Neuronal stem cell (in vitro differentiated cells): ENCODE measurements at regions not wholly inside any gene's neighbourhood (a gene's known extent, or its start where the extent isn't known, plus 50 kb on each side); places are given as distances from the start of the nearest gene placed in this dataset.

Experiments used
- DNase-seq: peaks from one replicate; pipeline ENCODE4 v3.0.0-alpha.2; 2013; ENCODE audit warnings: low spot score
- H2AFZ ChIP-seq: one replicate; pipeline ENCODE4 v1.6.1; 2013; ENCODE audit warnings: mild to moderate bottlenecking, low read length, inconsistent platforms
- H2AK5ac ChIP-seq: 2 replicates; pipeline ENCODE4 v1.6.1; 2013; ENCODE audit warnings: low read depth, mild to moderate bottlenecking, inconsistent platforms, low read length, moderate library complexity, mixed read lengths
- H2BK120ac ChIP-seq: 2 replicates; pipeline ENCODE4 v1.6.1; 2013; ENCODE audit warnings: low read depth, mild to moderate bottlenecking, inconsistent platforms, low read length, moderate library complexity, mixed read lengths
- H2BK12ac ChIP-seq: one replicate; pipeline ENCODE4 v1.6.1; 2013; ENCODE audit warnings: low read length, inconsistent platforms
- H2BK15ac ChIP-seq: 2 replicates; pipeline ENCODE4 v1.6.1; 2013; ENCODE audit warnings: mild to moderate bottlenecking, low read length, inconsistent platforms, mixed read lengths
- H2BK5ac ChIP-seq: one replicate; pipeline ENCODE4 v1.6.1; 2013; ENCODE audit warnings: inconsistent platforms, mild to moderate bottlenecking, low read length, moderate library complexity
- H3K14ac ChIP-seq: one replicate; pipeline ENCODE4 v1.6.1; 2013; ENCODE audit warnings: low read length, inconsistent platforms
- H3K18ac ChIP-seq: 2 replicates; pipeline ENCODE4 v1.6.1; 2013; ENCODE audit warnings: low read length, inconsistent platforms
- H3K23ac ChIP-seq: 2 replicates; pipeline ENCODE4 v1.6.1; 2013; ENCODE audit warnings: low read depth, mild to moderate bottlenecking, mixed read lengths, low read length, inconsistent platforms; ENCODE audit not compliant: poor library complexity
- H3K27ac ChIP-seq: replicated peaks from 3 replicates; pipeline ENCODE4 v1.5.1; 2013; ENCODE audit warnings: low read length, inconsistent platforms
- H3K27me3 ChIP-seq, 3 experiments: 2 replicates each; pipeline ENCODE4 v1.6.1; 2013; ENCODE audit warnings: low read length in 3 of 3, mild to moderate bottlenecking in 2 of 3, inconsistent platforms in 1 of 3, low read depth in 1 of 3, mixed read lengths in 1 of 3, moderate library complexity in 1 of 3; ENCODE audit not compliant: control insufficient read depth in 3 of 3, insufficient read depth in 3 of 3
- H3K36me3 ChIP-seq, 2 donors: replicated peaks in 1 of 2; 2 replicates each; pipeline ENCODE4 v1.6.1; 2013; ENCODE audit warnings: low read length in 2 of 2; ENCODE audit not compliant: control insufficient read depth in 2 of 2, insufficient read depth in 2 of 2
- H3K4ac ChIP-seq: 2 replicates; pipeline ENCODE4 v1.6.1; 2013; ENCODE audit warnings: inconsistent platforms, mild to moderate bottlenecking, low read length, moderate library complexity
- H3K4me1 ChIP-seq, 2 donors: 1 replicate in 1 of 2; 2 replicates in 1 of 2; pipeline ENCODE4 v1.6.1; 2013; ENCODE audit warnings: low read length in 2 of 2, low read depth in 1 of 2; ENCODE audit not compliant: control insufficient read depth in 2 of 2, insufficient read depth in 1 of 2
- H3K4me2 ChIP-seq: one replicate; pipeline ENCODE4 v1.6.1; 2013; ENCODE audit warnings: mild to moderate bottlenecking, low read length, inconsistent platforms; ENCODE audit not compliant: insufficient read depth, poor library complexity, severe bottlenecking
- H3K4me3 ChIP-seq, 2 donors: 2 replicates each; pipeline ENCODE4 v1.5.1; 2013; ENCODE audit warnings: low read length in 2 of 2, mild to moderate bottlenecking in 2 of 2, inconsistent platforms in 1 of 2, moderate library complexity in 1 of 2
- H3K79me1 ChIP-seq: one replicate; pipeline ENCODE4 v1.6.1; 2013; ENCODE audit warnings: low read depth, mild to moderate bottlenecking, inconsistent platforms, low read length, moderate library complexity
- H3K9ac ChIP-seq: one replicate; pipeline ENCODE4 v1.6.1; 2013; ENCODE audit warnings: mild to moderate bottlenecking, low read depth, low read length, inconsistent platforms; ENCODE audit not compliant: poor library complexity
- H3K9me3 ChIP-seq, 2 donors: replicated peaks in 1 of 2; 2 replicates each; pipeline versions ENCODE3 to v1.6.1; 2013; ENCODE audit warnings: low read length in 2 of 2, mild to moderate bottlenecking in 2 of 2, inconsistent platforms in 1 of 2, low read depth in 1 of 2, mixed read lengths in 1 of 2, moderate library complexity in 1 of 2; ENCODE audit not compliant: control insufficient read depth in 2 of 2, insufficient read depth in 1 of 2
- H4K8ac ChIP-seq: one replicate; pipeline ENCODE4 v1.6.1; 2013; ENCODE audit warnings: low read depth, mild to moderate bottlenecking, inconsistent platforms, low read length, moderate library complexity
- H4K91ac ChIP-seq: one replicate; pipeline ENCODE4 v1.6.1; 2013; ENCODE audit warnings: low read length, low read depth, mild to moderate bottlenecking, inconsistent platforms; ENCODE audit not compliant: poor library complexity
- WGBS, 2 donors: extraction: QIAGEN DNeasy Blood & Tissue Kit; methylation state at CpG; one replicate each; pipeline ENCODE4 v1.1.7; 2013; ENCODE audit warnings: missing lambda C conversion rate in 2 of 2, mixed read lengths in 1 of 2; ENCODE audit not compliant: insufficient read length in 2 of 2, insufficient replicate concordance in 1 of 2; ENCODE audit errors: extremely low coverage in 2 of 2; 5-methylcytosine and 5-hydroxymethylcytosine counted together

GRCh38 chr10:131569851-131570715, 258.6 kb upstream of the TCERG1L start:
- WGBS, 2 donors, result no CpG with 5 or more reads among the region's 21 CpGs
- no peak overlapping the region for H3K9ac ChIP-seq
- no peak overlapping the region for H4K8ac ChIP-seq
- H3K18ac ChIP-seq, result peak overlapping the region; percentile 2
- no peak overlapping the region for H4K91ac ChIP-seq
- H2BK15ac ChIP-seq, result no peak overlapping the region
- peak; percentile 26 for DNase-seq
- peak overlapping the region; percentile 69 for H2BK5ac ChIP-seq
- H2BK12ac ChIP-seq, result no peak overlapping the region
- no peak overlapping the region for H3K4me2 ChIP-seq
- H2BK120ac ChIP-seq, result no peak overlapping the region
- H3K36me3 ChIP-seq, result no peaks in the 10 kb centered on the region
- no peak overlapping the region for H3K4me3 ChIP-seq
- H3K4ac ChIP-seq, result no peak overlapping the region
- H3K9me3 ChIP-seq, result no peaks in the 10 kb centered on the region
- peak overlapping the region; percentile 27 for H3K23ac ChIP-seq
- H3K79me1 ChIP-seq, result no peaks in the 10 kb centered on the region
- H2AK5ac ChIP-seq, result peak overlapping the region; percentile 12
- H2AFZ ChIP-seq, result no peak overlapping the region
- H3K14ac ChIP-seq, result no peak overlapping the region
- H3K27ac ChIP-seq, result no peak overlapping the region
- H3K27me3 ChIP-seq, result no peaks in the 10 kb centered on the region
- H3K4me1 ChIP-seq, result peaks cover 0 to 8% of the 10 kb centered on the region in 2 donors

DNA sequence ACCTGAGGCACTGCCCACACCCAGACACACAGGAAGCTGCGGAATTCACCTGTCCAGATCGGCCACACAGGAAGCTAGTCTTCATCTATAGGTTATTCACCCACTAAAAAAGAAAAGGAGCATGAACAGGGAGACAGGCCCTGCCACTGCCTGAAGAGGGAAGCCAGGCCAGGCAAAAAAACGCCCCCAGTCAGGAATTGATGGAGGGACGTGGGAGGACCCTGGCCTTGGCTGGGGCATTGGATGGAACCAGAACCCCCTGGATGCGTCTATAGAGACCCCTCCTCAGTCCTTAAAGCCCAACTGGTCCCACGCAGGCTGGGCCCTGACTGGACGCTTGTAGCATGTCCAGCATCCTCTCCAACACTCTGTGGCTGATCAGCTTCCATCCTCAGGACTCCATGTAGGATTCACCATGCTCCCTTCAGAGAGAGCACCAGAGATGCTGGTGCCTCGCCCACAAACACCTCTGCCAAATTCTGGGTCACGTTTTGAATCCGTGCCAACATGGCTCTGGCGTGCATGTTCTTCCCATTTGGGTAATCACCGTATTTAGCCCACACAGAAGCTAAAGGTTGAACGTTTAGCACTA, 259.3 kb upstream of the TCERG1L start:
- WGBS, 2 donors, result no CpG with 5 or more reads among the region's 13 CpGs
- Histone ChIP-seq H3K9ac (no peak overlapping the region), H2AFZ (no peak overlapping the region), H3K23ac (no peak overlapping the region), H2BK120ac (no peak overlapping the region), H3K36me3 (no peaks in the 10 kb centered on the region), H2BK5ac (no peak overlapping the region), H3K4ac (no peak overlapping the region), H2BK15ac (no peak overlapping the region), H3K27me3 (no peaks in the 10 kb centered on the region), H4K8ac (no peak overlapping the region), H3K4me2 (no peak overlapping the region), H3K4me3 (no peak overlapping the region), H3K79me1 (no peaks in the 10 kb centered on the region), H3K9me3 (no peaks in the 10 kb centered on the region), H3K27ac (no peak overlapping the region), H4K91ac (no peak overlapping the region), H3K14ac (no peak overlapping the region), H3K18ac (peak overlapping the region; percentile 12), H2AK5ac (peak overlapping the region; percentile 12), H2BK12ac (no peak overlapping the region), H3K4me1 (peaks cover 0 to 8% of the 10 kb centered on the region in 2 donors)
- no peak for DNase-seq

- no peak overlapping the region for H3K27ac ChIP-seq
- WGBS, 2 donors, result no CpG with 5 or more reads among the region's 11 CpGs
- no peak for DNase-seq
Observed at GRCh38 chr10:131571346-131571745, 259.8 kb upstream of the TCERG1L start.

DNA sequence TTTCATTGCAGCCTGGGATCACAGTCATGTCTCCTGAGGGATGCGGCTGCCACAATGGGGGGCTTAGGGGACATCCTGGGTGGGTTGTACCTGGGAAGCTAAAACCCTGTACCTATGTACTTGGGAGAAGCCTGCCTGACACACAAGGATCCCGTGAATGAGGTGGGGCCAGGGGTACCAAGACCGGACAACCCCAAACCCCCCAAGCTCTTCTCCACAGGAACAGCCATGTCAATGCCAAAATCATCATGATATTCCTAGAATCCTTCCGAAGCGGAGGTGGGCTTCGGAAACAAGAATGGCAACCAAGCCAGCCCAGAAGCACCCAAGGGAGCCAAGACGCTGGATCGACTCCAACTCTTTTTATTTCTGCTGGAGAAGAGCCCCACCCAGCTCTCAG, 260.3 kb upstream of the TCERG1L start:
- no peak overlapping the region for H2AK5ac ChIP-seq
- H3K4me1 ChIP-seq, result peaks cover 0 to 8% of the 10 kb centered on the region in 2 donors
- no peak overlapping the region for H3K23ac ChIP-seq
- no CpG with 5 or more reads among the region's 8 CpGs for WGBS, 2 donors
- H3K79me1 ChIP-seq, result peaks cover under 1% of the 10 kb centered on the region
- H3K9me3 ChIP-seq, result no peaks in the 10 kb centered on the region
- H2AFZ ChIP-seq, result no peak overlapping the region
- no peak overlapping the region for H2BK12ac ChIP-seq
- H3K18ac ChIP-seq, result peak overlapping the region; percentile 29
- DNase-seq, result no peak
- no peaks in the 10 kb centered on the region for H3K27me3 ChIP-seq
- H3K27ac ChIP-seq, result no peak overlapping the region
- no peak overlapping the region for H2BK120ac ChIP-seq
- no peak overlapping the region for H3K14ac ChIP-seq
- no peak overlapping the region for H4K8ac ChIP-seq
- no peak overlapping the region for H3K4me3 ChIP-seq
- H3K9ac ChIP-seq, result no peak overlapping the region
- no peak overlapping the region for H3K4ac ChIP-seq
- no peaks in the 10 kb centered on the region for H3K36me3 ChIP-seq
- no peak overlapping the region for H4K91ac ChIP-seq
- no peak overlapping the region for H2BK15ac ChIP-seq
- no peak overlapping the region for H2BK5ac ChIP-seq
- H3K4me2 ChIP-seq, result no peak overlapping the region

More at GRCh38 chr10:131571346-131571745, 259.8 kb upstream of the TCERG1L start:
- H2BK15ac ChIP-seq, result no peak overlapping the region
- H3K4me1 ChIP-seq, result peaks cover 0 to 8% of the 10 kb centered on the region in 2 donors
- no peak overlapping the region for H3K4ac ChIP-seq
- H3K4me2 ChIP-seq, result no peak overlapping the region
- no peak overlapping the region for H3K23ac ChIP-seq
- no peak overlapping the region for H3K4me3 ChIP-seq
- H3K18ac ChIP-seq, result no peak overlapping the region
- H3K14ac ChIP-seq, result no peak overlapping the region
- H2AK5ac ChIP-seq, result no peak overlapping the region
- no peak overlapping the region for H4K91ac ChIP-seq
- no peak overlapping the region for H2BK12ac ChIP-seq
- no peaks in the 10 kb centered on the region for H3K36me3 ChIP-seq
- H2AFZ ChIP-seq, result no peak overlapping the region
- no peaks in the 10 kb centered on the region for H3K9me3 ChIP-seq
- no peak overlapping the region for H4K8ac ChIP-seq
- H2BK120ac ChIP-seq, result no peak overlapping the region
- H3K27me3 ChIP-seq, result no peaks in the 10 kb centered on the region
- H3K79me1 ChIP-seq, result no peaks in the 10 kb centered on the region
- no peak overlapping the region for H3K9ac ChIP-seq
- no peak overlapping the region for H2BK5ac ChIP-seq
